GM21529 (cell line): ENCODE measurements at regions not wholly inside any gene's neighbourhood (a gene's known extent, or its start where the extent isn't known, plus 50 kb on each side); places are given as distances from the start of the nearest gene placed in this dataset.

Experiments
- ATAC-seq: cut with Tn5 transposase; IDR thresholded peaks from one replicate; pipeline ENCODE4 v1.9.1; 2021; ENCODE audit not compliant: unreplicated experiment

- ATAC-seq, result no peak
These were observed 81.1 kb upstream of the HS6ST1 start for GRCh38 chr2:128399690-128400291.

- no peak for ATAC-seq
These were observed 83.0 kb upstream of the HS6ST1 start for GRCh38 chr2:128401680-128402079.

GRCh38 chr2:128402911-128403670, 84.4 kb upstream of the HS6ST1 start:
- ATAC-seq, result no peak

- ATAC-seq, result no peak
These were observed 85.4 kb upstream of the HS6ST1 start for GRCh38 chr2:128403814-128404708.

- no peak for ATAC-seq
These were observed 86.2 kb upstream of the HS6ST1 start for GRCh38 chr2:128404709-128405466.

- no peak for ATAC-seq
These were observed 86.8 kb upstream of the HS6ST1 start for GRCh38 chr2:128405467-128405900.

- no peak for ATAC-seq
These were observed 87.4 kb upstream of the HS6ST1 start for GRCh38 chr2:128405981-128406613.

- no peak for ATAC-seq
These were observed 88.3 kb upstream of the HS6ST1 start for GRCh38 chr2:128406736-128407554.

GRCh38 chr2:128408349-128409305, 90.0 kb upstream of the HS6ST1 start:
- no peak for ATAC-seq

- no peak for ATAC-seq
These were observed 90.8 kb upstream of the HS6ST1 start for GRCh38 chr2:128409326-128410034.

GRCh38 chr2:128410035-128410757, 91.5 kb upstream of the HS6ST1 start:
- no peak for ATAC-seq

- ATAC-seq, result no peak
These were observed 92.1 kb upstream of the HS6ST1 start for GRCh38 chr2:128410758-128411215.

GRCh38 chr2:128411431-128411830, 92.8 kb upstream of the HS6ST1 start:
- no peak for ATAC-seq

- ATAC-seq, result no peak
These were observed 93.7 kb upstream of the HS6ST1 start for GRCh38 chr2:128412181-128412871.

- no peak for ATAC-seq
These were observed 94.5 kb upstream of the HS6ST1 start for GRCh38 chr2:128413014-128413717.
